NB4 (cell line): ENCODE measurements at regions not wholly inside any gene's neighbourhood (a gene's known extent, or its start where the extent isn't known, plus 50 kb on each side); places are given as distances from the start of the nearest gene placed in this dataset.

ENCODE experiments used
- DNase-seq: peaks from one replicate; pipeline ENCODE4 v3.0.0; 2010; ENCODE audit warnings: low read depth
- H3K4me3 ChIP-seq: one replicate; pipeline ENCODE4 v1.5.1; 2011; ENCODE audit warnings: mild to moderate bottlenecking, low read depth, low read length, moderate library complexity
- CTCF ChIP-seq: IDR thresholded peaks from one replicate; pipeline ENCODE4 v1.5.1; 2012; ENCODE audit warnings: low read depth, low read length
- MYC ChIP-seq: IDR thresholded peaks from 2 replicates; pipeline ENCODE4 v1.6.1; 2011; ENCODE audit warnings: low read depth, low read length
- POLR2A ChIP-seq: IDR thresholded peaks from 2 replicates; pipeline ENCODE4 v1.6.1; 2011; ENCODE audit warnings: mild to moderate bottlenecking; ENCODE audit not compliant: insufficient read length; ENCODE audit errors: extremely low read depth
- TF ChIP-seq, protein P1 (sequence below): IDR thresholded peaks from 2 replicates; pipeline ENCODE4 v1.6.1; 2011; ENCODE audit warnings: low read depth, low read length

DNA sequence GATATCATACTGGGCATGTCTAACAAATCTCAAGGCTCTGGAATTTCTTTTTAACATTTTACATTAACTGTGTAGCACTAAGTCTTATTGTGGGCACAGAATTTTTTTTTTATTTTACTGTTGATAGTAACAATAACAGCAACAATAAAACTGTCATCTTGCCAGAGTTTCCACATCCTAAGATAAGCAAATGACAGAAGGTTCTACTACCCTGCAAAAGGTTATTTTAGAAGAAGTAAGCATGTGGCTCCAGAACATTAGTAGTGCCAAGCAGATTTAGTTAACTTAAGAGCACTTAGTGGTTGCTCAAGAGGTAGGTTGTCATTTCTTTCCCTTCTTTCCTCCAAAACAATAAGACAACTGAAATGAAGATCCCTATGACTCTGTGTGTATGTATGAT, 743.0 kb upstream of the CBLB start:
- no peak for DNase-seq

DNA sequence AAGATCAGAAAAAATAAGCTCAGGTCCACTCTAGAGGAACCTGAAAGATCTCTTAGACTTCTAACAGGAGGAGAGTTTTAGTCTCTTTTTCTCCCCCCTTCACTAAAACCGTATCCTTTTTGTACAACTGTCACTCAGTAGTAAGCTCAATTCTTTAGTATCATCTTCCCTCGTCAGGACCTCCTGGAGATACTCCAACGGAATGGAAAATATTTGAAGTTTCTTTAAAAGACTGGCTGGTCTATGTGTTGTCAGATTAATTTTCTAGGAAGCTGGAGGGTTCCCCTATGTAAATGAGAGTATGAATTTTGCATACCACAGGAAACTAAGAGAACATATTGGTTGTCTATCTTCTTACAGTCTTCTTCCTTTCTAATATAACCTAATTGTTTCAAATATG, 747.7 kb upstream of the CBLB start:
- TF ChIP-seq, protein P1, sequence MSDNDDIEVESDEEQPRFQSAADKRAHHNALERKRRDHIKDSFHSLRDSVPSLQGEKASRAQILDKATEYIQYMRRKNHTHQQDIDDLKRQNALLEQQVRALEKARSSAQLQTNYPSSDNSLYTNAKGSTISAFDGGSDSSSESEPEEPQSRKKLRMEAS = no peak
- TF ChIP-seq POLR2A (no peak), CTCF (no peak), MYC (no peak)
- H3K4me3 ChIP-seq = no peak overlapping the region
- DNase-seq = no peak

More for the DNA sequence above, 743.0 kb upstream of the CBLB start:
- no peak overlapping the region for H3K4me3 ChIP-seq
- TF ChIP-seq MYC = no peak
- no peak for TF ChIP-seq CTCF
- TF ChIP-seq, protein P1 = no peak
- TF ChIP-seq POLR2A = no peak

GRCh38 chr3:106617276-106617675, 748.5 kb upstream of the CBLB start:
- no peak for DNase-seq
- no peak overlapping the region for H3K4me3 ChIP-seq
- TF ChIP-seq, protein P1 = no peak
- TF ChIP-seq CTCF = no peak
- TF ChIP-seq POLR2A = no peak
- TF ChIP-seq MYC = no peak

DNA sequence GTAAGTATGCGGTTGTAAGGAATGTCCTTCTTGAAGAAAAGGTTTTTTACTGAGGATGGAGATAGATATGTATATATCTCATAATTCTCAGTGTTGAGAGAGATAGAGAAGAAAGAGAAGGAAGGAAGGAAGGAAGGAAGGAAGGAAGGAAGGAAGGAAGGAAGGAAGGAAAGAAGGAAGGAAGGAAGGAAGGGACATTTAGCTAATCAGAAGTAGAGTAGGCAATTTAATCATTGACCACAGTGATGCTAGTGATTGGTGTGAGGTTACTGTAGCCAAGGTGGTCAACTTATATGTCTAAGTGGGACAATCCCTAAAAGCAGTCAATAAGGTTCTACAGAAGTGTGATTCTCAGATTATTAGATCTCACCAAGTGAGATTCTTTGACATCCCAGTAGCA, 751.8 kb upstream of the CBLB start:
- no peak overlapping the region for H3K4me3 ChIP-seq
- TF ChIP-seq, protein P1 = no peak
- TF ChIP-seq POLR2A (no peak), CTCF (no peak), MYC (no peak)
- no peak for DNase-seq

DNA sequence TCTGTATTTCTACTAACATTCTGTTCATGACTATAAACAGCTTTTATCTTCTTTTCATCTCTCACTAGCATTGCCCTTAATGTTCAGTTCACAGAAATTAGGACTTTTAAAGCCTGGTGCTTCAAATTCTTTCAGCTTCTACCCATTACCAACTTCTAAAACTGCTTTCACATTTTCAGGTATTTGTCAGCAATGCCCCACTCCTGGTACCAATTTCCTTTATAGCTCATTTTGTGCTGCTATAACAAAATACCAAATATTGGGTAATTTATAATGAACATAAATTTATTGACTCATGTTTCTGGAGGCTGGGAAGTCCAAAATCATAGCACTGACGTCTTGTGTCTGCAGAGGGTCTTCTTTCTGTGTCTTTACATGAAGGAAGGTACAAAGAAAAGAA, 753.1 kb upstream of the CCDC54 start:
- H3K4me3 ChIP-seq = no peak overlapping the region
- TF ChIP-seq CTCF = no peak
- TF ChIP-seq, protein P1 = no peak
- no peak for TF ChIP-seq MYC
- TF ChIP-seq POLR2A = no peak
- no peak for DNase-seq

DNA sequence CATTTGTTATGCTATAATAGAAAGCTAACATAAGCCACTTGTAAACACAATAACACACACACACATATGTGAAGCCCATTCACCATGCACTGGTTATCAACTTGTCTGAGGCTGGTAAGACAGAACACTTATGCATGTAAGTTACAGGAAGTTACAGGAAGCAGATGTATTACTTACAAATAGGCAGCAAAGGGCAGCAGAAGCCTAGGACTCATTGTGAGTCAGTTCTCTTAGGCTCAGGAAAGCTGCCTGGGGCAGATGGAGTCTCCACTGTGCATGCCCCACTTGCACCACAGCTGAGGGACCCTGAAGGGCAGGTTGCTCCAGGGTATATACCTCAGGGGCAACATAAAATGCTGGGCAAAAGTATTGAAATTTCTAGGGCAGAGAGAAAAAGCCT, 748.8 kb upstream of the CCDC54 start:
- H3K4me3 ChIP-seq = no peak overlapping the region
- no peak for TF ChIP-seq CTCF
- no peak for TF ChIP-seq MYC
- no peak for TF ChIP-seq POLR2A
- TF ChIP-seq, protein P1 = no peak
- DNase-seq = no peak
